ENCODE measurements at regions not wholly inside any gene's neighbourhood (a gene's known extent, or its start where the extent isn't known, plus 50 kb on each side); places are given as distances from the start of the nearest gene placed in this dataset.

DNA sequence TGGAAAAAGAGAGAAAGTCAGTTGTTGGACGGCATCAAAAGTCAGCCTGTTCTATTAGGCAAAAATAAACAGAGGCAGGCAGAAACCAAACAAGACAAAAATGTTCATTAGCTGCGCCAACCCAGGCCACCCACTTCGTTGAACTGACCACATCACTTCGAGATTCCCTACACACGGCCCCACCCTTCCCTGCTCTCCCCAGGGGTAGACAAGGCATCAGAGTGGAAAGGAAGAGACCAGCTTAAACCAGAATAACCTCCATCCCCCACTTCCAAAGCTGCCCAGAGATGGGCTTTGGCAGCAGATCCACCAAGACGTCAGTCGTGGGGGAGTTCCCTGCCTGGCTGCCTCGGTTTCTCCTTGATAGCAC, 204.6 kb upstream of the TSHZ3 start (continued):
- TF ChIP-seq, protein P1, sequence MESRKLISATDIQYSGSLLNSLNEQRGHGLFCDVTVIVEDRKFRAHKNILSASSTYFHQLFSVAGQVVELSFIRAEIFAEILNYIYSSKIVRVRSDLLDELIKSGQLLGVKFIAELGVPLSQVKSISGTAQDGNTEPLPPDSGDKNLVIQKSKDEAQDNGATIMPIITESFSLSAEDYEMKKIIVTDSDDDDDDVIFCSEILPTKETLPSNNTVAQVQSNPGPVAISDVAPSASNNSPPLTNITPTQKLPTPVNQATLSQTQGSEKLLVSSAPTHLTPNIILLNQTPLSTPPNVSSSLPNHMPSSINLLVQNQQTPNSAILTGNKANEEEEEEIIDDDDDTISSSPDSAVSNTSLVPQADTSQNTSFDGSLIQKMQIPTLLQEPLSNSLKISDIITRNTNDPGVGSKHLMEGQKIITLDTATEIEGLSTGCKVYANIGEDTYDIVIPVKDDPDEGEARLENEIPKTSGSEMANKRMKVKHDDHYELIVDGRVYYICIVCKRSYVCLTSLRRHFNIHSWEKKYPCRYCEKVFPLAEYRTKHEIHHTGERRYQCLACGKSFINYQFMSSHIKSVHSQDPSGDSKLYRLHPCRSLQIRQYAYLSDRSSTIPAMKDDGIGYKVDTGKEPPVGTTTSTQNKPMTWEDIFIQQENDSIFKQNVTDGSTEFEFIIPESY (IDR thresholded peaks at IDR 0.05) = no peak
- TF ChIP-seq HNF4A (conservative IDR thresholded peaks at IDR 0.05) = no peak
- no peak for TF ChIP-seq HNF4G (IDR thresholded peaks at IDR 0.05)
- no peak for TF ChIP-seq YY1 (IDR thresholded peaks at IDR 0.05)
- TF ChIP-seq GABPA (IDR thresholded peaks at IDR 0.05 in 1 of 2, conservative IDR thresholded peaks at IDR 0.05 in 1 of 2) = no peak
- TF ChIP-seq JUND (IDR thresholded peaks at IDR 0.05) = no peak
- TF ChIP-seq TAF1 (conservative IDR thresholded peaks at IDR 0.05) = no peak

DNA sequence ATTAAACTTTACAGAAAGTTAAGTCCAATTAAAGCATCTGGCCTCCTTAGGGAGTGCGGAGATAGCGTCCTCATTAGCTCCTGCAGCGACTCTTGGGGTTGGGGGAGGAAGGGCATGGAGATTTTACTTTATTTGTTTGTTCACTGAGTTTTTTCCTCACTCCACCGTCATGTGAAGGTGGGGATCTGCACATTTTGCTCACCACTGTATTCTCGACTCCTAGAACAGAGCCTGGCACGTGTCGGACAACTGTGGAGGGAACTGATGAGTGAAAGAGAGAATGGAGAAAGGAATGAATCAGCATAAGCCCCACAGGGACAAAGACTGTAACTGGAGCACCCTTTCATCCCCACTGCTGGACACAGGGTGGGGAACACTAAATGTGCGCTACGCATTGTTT, 205.1 kb upstream of the TSHZ3 start:
- peaks cover 0 to 3% (median 2%) of the 10 kb centered on the region in 4 donors for H3K9me3 ChIP-seq (ENCODE audit: control insufficient read depth in 4 of 4, low read length in 3 of 4)
- no peak overlapping the region for H3K27ac ChIP-seq (ENCODE audit: low read depth in 1 of 2, low read length in 2 of 2)
- no peaks in the 10 kb centered on the region for H3K4me1 ChIP-seq (ENCODE audit: control insufficient read depth in 4 of 4, insufficient read depth in 4 of 4, low read length in 3 of 4)
- no peak overlapping the region for H3K4me3 ChIP-seq (ENCODE audit: low read depth in 1 of 3, low read length in 3 of 3)
- H3K36me3 ChIP-seq (ENCODE audit: control insufficient read depth in 4 of 4, insufficient read depth in 3 of 4, low read depth in 1 of 4, low read length in 3 of 4) = no peaks in the 10 kb centered on the region
- H3K27me3 ChIP-seq (ENCODE audit: control insufficient read depth in 4 of 4, insufficient read depth in 4 of 4, low read length in 3 of 4) = peaks cover 0 to 2% (median 1%) of the 10 kb centered on the region in 4 donors
- DNase-seq (ENCODE audit: low spot score) = no peak
- no peak overlapping the region for H3K9ac ChIP-seq (ENCODE audit: low read depth in 1 of 2, low read length in 2 of 2)
- TF ChIP-seq, protein P2, sequence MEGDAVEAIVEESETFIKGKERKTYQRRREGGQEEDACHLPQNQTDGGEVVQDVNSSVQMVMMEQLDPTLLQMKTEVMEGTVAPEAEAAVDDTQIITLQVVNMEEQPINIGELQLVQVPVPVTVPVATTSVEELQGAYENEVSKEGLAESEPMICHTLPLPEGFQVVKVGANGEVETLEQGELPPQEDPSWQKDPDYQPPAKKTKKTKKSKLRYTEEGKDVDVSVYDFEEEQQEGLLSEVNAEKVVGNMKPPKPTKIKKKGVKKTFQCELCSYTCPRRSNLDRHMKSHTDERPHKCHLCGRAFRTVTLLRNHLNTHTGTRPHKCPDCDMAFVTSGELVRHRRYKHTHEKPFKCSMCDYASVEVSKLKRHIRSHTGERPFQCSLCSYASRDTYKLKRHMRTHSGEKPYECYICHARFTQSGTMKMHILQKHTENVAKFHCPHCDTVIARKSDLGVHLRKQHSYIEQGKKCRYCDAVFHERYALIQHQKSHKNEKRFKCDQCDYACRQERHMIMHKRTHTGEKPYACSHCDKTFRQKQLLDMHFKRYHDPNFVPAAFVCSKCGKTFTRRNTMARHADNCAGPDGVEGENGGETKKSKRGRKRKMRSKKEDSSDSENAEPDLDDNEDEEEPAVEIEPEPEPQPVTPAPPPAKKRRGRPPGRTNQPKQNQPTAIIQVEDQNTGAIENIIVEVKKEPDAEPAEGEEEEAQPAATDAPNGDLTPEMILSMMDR (IDR thresholded peaks at IDR 0.05; ENCODE audit: low read depth, low read length, missing input control) = no peak
- no peak for TF ChIP-seq YY1 (IDR thresholded peaks at IDR 0.05)
- TF ChIP-seq FOXA2 (IDR thresholded peaks at IDR 0.05) = no peak
- TF ChIP-seq, protein P3, sequence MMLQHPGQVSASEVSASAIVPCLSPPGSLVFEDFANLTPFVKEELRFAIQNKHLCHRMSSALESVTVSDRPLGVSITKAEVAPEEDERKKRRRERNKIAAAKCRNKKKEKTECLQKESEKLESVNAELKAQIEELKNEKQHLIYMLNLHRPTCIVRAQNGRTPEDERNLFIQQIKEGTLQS (IDR thresholded peaks at IDR 0.05) = no peak
- TF ChIP-seq HNF4A (conservative IDR thresholded peaks at IDR 0.05) = no peak
- TF ChIP-seq, protein P4, sequence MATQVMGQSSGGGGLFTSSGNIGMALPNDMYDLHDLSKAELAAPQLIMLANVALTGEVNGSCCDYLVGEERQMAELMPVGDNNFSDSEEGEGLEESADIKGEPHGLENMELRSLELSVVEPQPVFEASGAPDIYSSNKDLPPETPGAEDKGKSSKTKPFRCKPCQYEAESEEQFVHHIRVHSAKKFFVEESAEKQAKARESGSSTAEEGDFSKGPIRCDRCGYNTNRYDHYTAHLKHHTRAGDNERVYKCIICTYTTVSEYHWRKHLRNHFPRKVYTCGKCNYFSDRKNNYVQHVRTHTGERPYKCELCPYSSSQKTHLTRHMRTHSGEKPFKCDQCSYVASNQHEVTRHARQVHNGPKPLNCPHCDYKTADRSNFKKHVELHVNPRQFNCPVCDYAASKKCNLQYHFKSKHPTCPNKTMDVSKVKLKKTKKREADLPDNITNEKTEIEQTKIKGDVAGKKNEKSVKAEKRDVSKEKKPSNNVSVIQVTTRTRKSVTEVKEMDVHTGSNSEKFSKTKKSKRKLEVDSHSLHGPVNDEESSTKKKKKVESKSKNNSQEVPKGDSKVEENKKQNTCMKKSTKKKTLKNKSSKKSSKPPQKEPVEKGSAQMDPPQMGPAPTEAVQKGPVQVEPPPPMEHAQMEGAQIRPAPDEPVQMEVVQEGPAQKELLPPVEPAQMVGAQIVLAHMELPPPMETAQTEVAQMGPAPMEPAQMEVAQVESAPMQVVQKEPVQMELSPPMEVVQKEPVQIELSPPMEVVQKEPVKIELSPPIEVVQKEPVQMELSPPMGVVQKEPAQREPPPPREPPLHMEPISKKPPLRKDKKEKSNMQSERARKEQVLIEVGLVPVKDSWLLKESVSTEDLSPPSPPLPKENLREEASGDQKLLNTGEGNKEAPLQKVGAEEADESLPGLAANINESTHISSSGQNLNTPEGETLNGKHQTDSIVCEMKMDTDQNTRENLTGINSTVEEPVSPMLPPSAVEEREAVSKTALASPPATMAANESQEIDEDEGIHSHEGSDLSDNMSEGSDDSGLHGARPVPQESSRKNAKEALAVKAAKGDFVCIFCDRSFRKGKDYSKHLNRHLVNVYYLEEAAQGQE (IDR thresholded peaks at IDR 0.05) = no peak
- no peak for TF ChIP-seq TAF1 (conservative IDR thresholded peaks at IDR 0.05)
- no peak for TF ChIP-seq RAD21 (IDR thresholded peaks at IDR 0.05)
- WGBS = 73% methylated on average over 9 of the region's 9 CpGs

DNA sequence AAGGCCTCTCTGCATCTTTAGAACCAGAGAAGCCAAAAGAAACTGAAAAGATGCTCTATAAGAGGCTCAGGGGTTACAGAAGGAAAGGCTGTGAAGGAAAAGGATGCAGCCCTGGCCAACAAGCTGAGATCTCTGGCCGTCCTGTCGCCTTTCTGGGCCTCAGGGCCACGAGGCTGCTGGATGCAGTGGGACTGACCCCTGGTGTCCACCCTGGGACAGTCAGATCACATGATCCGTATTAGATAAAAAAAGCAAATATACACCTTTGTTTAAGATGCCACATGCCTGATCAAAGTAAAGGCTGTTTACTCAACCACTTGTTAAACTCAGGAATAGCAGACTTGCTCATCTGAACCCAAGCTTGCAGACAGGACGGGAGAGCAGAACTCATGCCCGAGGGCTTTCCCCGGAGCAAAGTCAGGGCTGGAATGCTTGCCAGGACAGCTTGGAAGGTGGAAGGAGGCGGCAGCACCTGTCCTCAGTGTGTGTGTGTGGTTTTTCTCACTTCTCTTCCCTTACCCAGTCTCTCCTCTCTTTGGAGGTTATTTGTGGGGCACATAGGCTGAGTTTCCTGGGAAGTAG, 206.5 kb upstream of the TSHZ3 start:
- Histone ChIP-seq H3K9me3 (ENCODE audit: control insufficient read depth in 4 of 4, low read length in 3 of 4) (peaks cover 0 to 4% (median 4%) of the 10 kb centered on the region in 4 donors), H3K36me3 (ENCODE audit: control insufficient read depth in 4 of 4, insufficient read depth in 3 of 4, low read depth in 1 of 4, low read length in 3 of 4) (no peaks in the 10 kb centered on the region), H3K4me1 (ENCODE audit: control insufficient read depth in 4 of 4, insufficient read depth in 4 of 4, low read length in 3 of 4) (no peaks in the 10 kb centered on the region), H3K9ac (ENCODE audit: low read depth in 1 of 2, low read length in 2 of 2) (no peak overlapping the region), H3K27ac (ENCODE audit: low read depth in 1 of 2, low read length in 2 of 2) (no peak overlapping the region), H3K27me3 (ENCODE audit: control insufficient read depth in 4 of 4, insufficient read depth in 4 of 4, low read length in 3 of 4) (peaks cover 0 to 2% (median 1%) of the 10 kb centered on the region in 4 donors), H3K4me3 (ENCODE audit: low read depth in 1 of 3, low read length in 3 of 3) (no peak overlapping the region)
- 24% methylated on average over 8 of the region's 8 CpGs for WGBS
- TF ChIP-seq, protein P2 (IDR thresholded peaks at IDR 0.05; ENCODE audit: low read depth, low read length, missing input control) = no peak
- TF ChIP-seq, protein P3 (IDR thresholded peaks at IDR 0.05) = no peak
- TF ChIP-seq YY1 (IDR thresholded peaks at IDR 0.05) (no peak), RAD21 (IDR thresholded peaks at IDR 0.05) (no peak), NR2F2 (IDR thresholded peaks at IDR 0.05) (no peak), HNF4A (conservative IDR thresholded peaks at IDR 0.05) (no peak), GABPA (IDR thresholded peaks at IDR 0.05 in 1 of 2, conservative IDR thresholded peaks at IDR 0.05 in 1 of 2) (no peak)
- TF ChIP-seq, protein P1 (IDR thresholded peaks at IDR 0.05) = no peak
- no peak for DNase-seq (ENCODE audit: low spot score)
